RPMI7951 (cell line): ENCODE measurements at regions not wholly inside any gene's neighbourhood (a gene's known extent, or its start where the extent isn't known, plus 50 kb on each side); places are given as distances from the start of the nearest gene placed in this dataset.
"Not testable (repeated sequence)": the region's sequence is repeated elsewhere in the genome, so short reads cannot be mapped to it uniquely, and the experiment has no call there.

ENCODE experiments used
- DNase-seq: peaks from one replicate; pipeline ENCODE4 v3.0.0-alpha.2; 2012; ENCODE audit warnings: low read depth

GRCh38 chr16:29310852-29311314 lies 95.6 kb downstream of the NPIPB11 start:
- no peak for DNase-seq

GRCh38 chr16:29310243-29310642 lies 96.3 kb downstream of the NPIPB11 start:
- DNase-seq: not testable (repeated sequence)

- DNase-seq: not testable (repeated sequence)
Observed at GRCh38 chr16:29309601-29310000, 96.9 kb downstream of the NPIPB11 start.

- DNase-seq: no peak
Observed at GRCh38 chr16:29308644-29309546, 97.6 kb downstream of the NPIPB11 start.

- DNase-seq: no peak
Observed at GRCh38 chr16:29307598-29308507, 98.7 kb downstream of the NPIPB11 start.

- DNase-seq: no peak
Observed at GRCh38 chr16:29306943-29307597, 99.4 kb downstream of the NPIPB11 start.

- no peak for DNase-seq
Observed at GRCh38 chr16:29306201-29306600, 100.3 kb downstream of the NPIPB11 start.

- not testable (repeated sequence) for DNase-seq
Observed at GRCh38 chr16:29305018-29305417, 101.5 kb downstream of the NPIPB11 start.

GRCh38 chr16:29304251-29304650 lies 102.3 kb downstream of the NPIPB11 start:
- DNase-seq: no peak

- DNase-seq: no peak
Observed at GRCh38 chr16:29303520-29303919, 103.0 kb downstream of the NPIPB11 start.

- no peak for DNase-seq
Observed at GRCh38 chr16:29302976-29303375, 103.5 kb downstream of the NPIPB11 start.

- not testable (repeated sequence) for DNase-seq
Observed at GRCh38 chr16:29302433-29302832, 104.1 kb downstream of the NPIPB11 start.

- not testable (repeated sequence) for DNase-seq
Observed at GRCh38 chr16:29301662-29302285, 104.7 kb downstream of the NPIPB11 start.

GRCh38 chr16:29300541-29301535 lies 105.7 kb downstream of the NPIPB11 start:
- DNase-seq: not testable (repeated sequence)

- peak; percentile 16 for DNase-seq
Observed at GRCh38 chr16:29300030-29300491, 106.5 kb downstream of the NPIPB11 start.

- not testable (repeated sequence) for DNase-seq
Observed at GRCh38 chr16:29298997-29299396, 107.5 kb downstream of the NPIPB11 start.

- DNase-seq: not testable (repeated sequence)
Observed at GRCh38 chr16:29298307-29298706, 108.2 kb downstream of the NPIPB11 start.

- not testable (repeated sequence) for DNase-seq
Observed at GRCh38 chr16:29297809-29298177, 108.7 kb downstream of the NPIPB11 start.

- not testable (repeated sequence) for DNase-seq
Observed at GRCh38 chr16:29297144-29297808, 109.2 kb downstream of the NPIPB11 start.
